GM12878 (cell line): ENCODE measurements at regions not wholly inside any gene's neighbourhood (a gene's known extent, or its start where the extent isn't known, plus 50 kb on each side); places are given as distances from the start of the nearest gene placed in this dataset.

ENCODE experiments used
- ATAC-seq: fragments of 200-7000 bp; cut with Tn5 transposase; 3 replicates; pipeline ENCODE4 v1.9.1; 2020; ENCODE audit warnings: mild to moderate bottlenecking, moderate library complexity
- BruUV-seq: library from RNA; stranded (reverse); fragments of 400-500 nt; replicated peaks from 2 replicates; lab custom pipeline; 2021; lab: Mats Ljungman, UMichigan
- CTCF ChIA-PET: fragments of 300-600 bp; sonication (Branson Sonifier 250); formaldehyde crosslinking; extraction: SDS; loops from one replicate; lab custom pipeline; 2021; ENCODE audit warnings: inconsistent platforms; lab: Yijun Ruan, JAX
- POLR2A ChIA-PET: fragments of 350-600 bp; formaldehyde crosslinking; extraction: SDS; loops from one replicate; lab custom pipeline; 2021; ENCODE audit warnings: inconsistent platforms; lab: Charles Lee
- RAD21 ChIA-PET: fragments of 300-600 bp; sonication (Branson Sonifier 250); formaldehyde crosslinking; loops from one replicate; lab custom pipeline; 2023; ENCODE audit warnings: antibody characterized with exemption; ENCODE audit not compliant: unreplicated experiment; lab: Charles Lee
- SMC1A ChIA-PET: fragments of 300-600 bp; sonication (Branson Sonifier 250); formaldehyde crosslinking; loops from one replicate; lab custom pipeline; 2023; ENCODE audit not compliant: unreplicated experiment, uncharacterized antibody; lab: Charles Lee
- DNase-seq: peaks from one replicate; pipeline ENCODE4 v3.0.0-alpha.2; 2011; ENCODE audit warnings: low read depth, low spot score
- FAIRE-seq: peaks from 3 replicates; lab custom pipeline; 2011; peaks lifted over from hg19 to GRCh38; lab: Jason Lieb, UNC
- H2AFZ ChIP-seq: 2 replicates; pipeline ENCODE4 v1.6.0; 2011; ENCODE audit warnings: low read depth, low read length, control low read depth; ENCODE audit not compliant: control insufficient read depth
- H3K27ac ChIP-seq: 2 replicates; pipeline ENCODE4 v1.5.1; 2011; ENCODE audit warnings: control low read depth; ENCODE audit not compliant: control insufficient read depth, insufficient read depth
- H3K27me3 ChIP-seq, 2 experiments: replicated peaks in 1 of 2; 2 replicates each; pipeline versions ENCODE4 v1.6.0 to v1.6.1; 2011; ENCODE audit warnings: low read length in 1 of 2; ENCODE audit not compliant: control insufficient read depth in 2 of 2, insufficient read depth in 2 of 2
- H3K36me3 ChIP-seq, 2 experiments: 2 replicates each; pipeline ENCODE4 v1.5.1; 2011; ENCODE audit warnings: low read length in 1 of 2; ENCODE audit not compliant: control insufficient read depth in 2 of 2, insufficient read depth in 2 of 2
- H3K4me1 ChIP-seq: 2 replicates; pipeline ENCODE4 v1.6.1; 2011; ENCODE audit warnings: mild to moderate bottlenecking, low read length, moderate library complexity, mixed read lengths; ENCODE audit not compliant: control insufficient read depth, insufficient read depth
- H3K4me2 ChIP-seq: 2 replicates; pipeline ENCODE4 v1.6.0; 2011; ENCODE audit warnings: control low read depth; ENCODE audit not compliant: control insufficient read depth, insufficient read depth
- H3K4me3 ChIP-seq: fragments of 200-600 bp; sonication (generic); 2 replicates; pipeline ENCODE4 v1.5.1; 2016
- H3K79me2 ChIP-seq: 2 replicates; pipeline ENCODE4 v1.6.0; 2011; ENCODE audit warnings: low read length; ENCODE audit not compliant: control insufficient read depth, insufficient read depth
- H3K9ac ChIP-seq: 2 replicates; pipeline ENCODE4 v1.8.0; 2011; ENCODE audit warnings: low read length, control low read depth, mixed read lengths; ENCODE audit not compliant: control insufficient read depth, insufficient read depth
- H3K9me3 ChIP-seq: replicated peaks from 3 replicates; pipeline ENCODE4 v1.5.1; 2011; ENCODE audit warnings: mild to moderate bottlenecking, low read length; ENCODE audit not compliant: control insufficient read depth, insufficient read depth
- H4K20me1 ChIP-seq: 2 replicates; pipeline ENCODE4 v1.6.0; 2011; ENCODE audit not compliant: control insufficient read depth, insufficient read depth
- EED ChIP-seq: sonication (generic); IDR thresholded peaks from 2 replicates; pipeline ENCODE4 v1.6.1; 2016; ENCODE audit warnings: antibody characterized with exemption, low read depth
- EZH2 ChIP-seq: IDR thresholded peaks from 2 replicates; pipeline ENCODE4 v1.6.1; 2012; ENCODE audit warnings: low read depth, mild to moderate bottlenecking, control low read depth, inconsistent platforms, low read length, borderline replicate concordance; ENCODE audit not compliant: control insufficient read depth
- MTA3 ChIP-seq: IDR thresholded peaks from 2 replicates; pipeline ENCODE4 v1.6.1; 2012; ENCODE audit warnings: low read length, inconsistent platforms, borderline replicate concordance
- NFIC ChIP-seq: IDR thresholded peaks from 2 replicates; pipeline ENCODE4 v1.6.1; 2012; ENCODE audit warnings: low read depth, mild to moderate bottlenecking, inconsistent platforms, low read length, moderate library complexity
- PAX5 ChIP-seq: IDR thresholded peaks from 2 replicates; pipeline ENCODE4 v1.6.1; 2011; ENCODE audit warnings: low read depth, low read length, borderline replicate concordance
- RCOR1 ChIP-seq: conservative IDR thresholded peaks from 2 replicates; pipeline ENCODE4 v1.6.1; 2012; ENCODE audit warnings: low read depth, low read length, improper control_type of control experiment
- RFX5 ChIP-seq: IDR thresholded peaks from 2 replicates; pipeline ENCODE4 v1.6.1; 2011; ENCODE audit warnings: low read depth, low read length, improper control_type of control experiment
- SPI1 ChIP-seq: IDR thresholded peaks from 2 replicates; pipeline ENCODE4 v1.6.1; 2011; ENCODE audit warnings: low read depth, mild to moderate bottlenecking, low read length, moderate library complexity, borderline replicate concordance; ENCODE audit not compliant: insufficient read depth
- SREBF1 ChIP-seq: IDR thresholded peaks from 2 replicates; pipeline ENCODE4 v1.6.1; 2012; ENCODE audit warnings: mild to moderate bottlenecking, low read length
- TARDBP ChIP-seq: IDR thresholded peaks from 2 replicates; pipeline ENCODE4 v1.6.1; 2016; ENCODE audit warnings: borderline replicate concordance
- WGBS: methylation state at CpG from one replicate; pipeline ENCODE4 v1.1.6; 2016; ENCODE audit warnings: low lambda C conversion rate; ENCODE audit not compliant: insufficient replicate concordance, insufficient coverage; ENCODE audit errors: missing lambda C conversion rate; 5-methylcytosine and 5-hydroxymethylcytosine counted together
- in situ Hi-C: fragments of 300-500 bp; cut with MboI; formaldehyde crosslinking; loops from 9 replicates; pipeline ENCODE4 v1.14.3; 2018; ENCODE audit warnings: mixed read lengths
- intact Hi-C: fragments of 100-400 bp; cut with micrococcal nuclease; formaldehyde crosslinking; loops from one replicate; pipeline ENCODE4 v1.14.2; 2022; ENCODE audit not compliant: unreplicated experiment
- TF ChIP-seq, protein P1 (sequence below): fragments of 450-650 bp; conservative IDR thresholded peaks from 2 replicates; pipeline ENCODE4 v1.6.1; 2017; ENCODE audit warnings: mild to moderate bottlenecking, moderate library complexity

DNA sequence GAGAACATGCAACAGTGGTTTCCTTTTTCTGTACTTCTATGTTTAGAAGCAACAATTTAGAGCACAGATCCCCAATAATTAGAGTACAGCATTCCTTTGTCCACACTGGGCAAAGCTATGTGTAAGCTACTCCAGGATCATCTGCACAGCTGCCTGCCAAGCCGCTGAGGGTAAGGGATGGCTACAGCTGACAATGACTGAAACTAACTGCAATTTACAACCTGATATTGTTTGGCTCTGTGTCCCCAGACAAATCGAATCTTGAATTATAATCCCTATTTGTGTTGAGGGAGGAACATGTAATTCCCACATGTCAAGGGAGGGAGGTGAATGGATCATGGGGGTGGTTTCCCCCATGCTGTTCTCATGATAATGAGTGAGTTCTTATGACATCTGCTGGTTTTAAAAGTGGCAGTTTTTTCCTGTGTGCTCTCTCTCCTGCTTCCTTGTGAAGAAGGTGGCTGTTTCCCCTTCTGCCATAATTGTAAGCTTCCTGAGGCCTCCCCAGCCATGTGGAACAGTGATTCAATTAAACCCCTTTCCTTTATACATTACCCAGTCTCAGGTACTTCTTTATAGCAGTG, 54.8 kb upstream of the TNFSF10 start:
- H3K4me3 ChIP-seq = no peak overlapping the region
- ATAC-seq = no peak
- intact Hi-C loops = no loop called here
- H2AFZ ChIP-seq = no peak overlapping the region
- no peak overlapping the region for H3K9ac ChIP-seq
- in situ Hi-C loops = no loop called here
- no peaks in the 10 kb centered on the region; the same call in 2 of the 3 replicates for H3K9me3 ChIP-seq
- no peak for DNase-seq
- H3K36me3 ChIP-seq = no peaks in the 10 kb centered on the region
- ChIA-PET RAD21 (interaction anchor here (4.4 kb wide), 1 partner anchor 18 kb away, joined by 29 read pairs; no protein-coding TSS in a partner anchor), POLR2A (no interaction called here), CTCF (interaction anchor here (2.3 kb wide), 1 partner anchor 19 kb away, joined by 13 read pairs; no protein-coding TSS in a partner anchor), SMC1A (interaction anchor here (0.7 to 7.9 kb wide), 3 partner anchors 16 to 88 kb away, joined by 4 to 78 read pairs (median 5); no protein-coding TSS in a partner anchor)
- H3K79me2 ChIP-seq = no peaks in the 10 kb centered on the region
- no TSS peak for BruUV-seq
- H4K20me1 ChIP-seq = no peaks in the 10 kb centered on the region
- 29% methylated on average over 2 of the region's 2 CpGs for WGBS
- H3K27ac ChIP-seq = no peak overlapping the region
- peaks cover 27% of the 10 kb centered on the region for H3K4me1 ChIP-seq
- FAIRE-seq = no peak
- H3K4me2 ChIP-seq = no peak overlapping the region
- no peak for TF ChIP-seq TARDBP
- TF ChIP-seq RFX5 = no peak
- TF ChIP-seq EED = no peak
- no peak for TF ChIP-seq SREBF1
- no peak for TF ChIP-seq MTA3
- TF ChIP-seq NFIC = no peak
- TF ChIP-seq, protein P1, sequence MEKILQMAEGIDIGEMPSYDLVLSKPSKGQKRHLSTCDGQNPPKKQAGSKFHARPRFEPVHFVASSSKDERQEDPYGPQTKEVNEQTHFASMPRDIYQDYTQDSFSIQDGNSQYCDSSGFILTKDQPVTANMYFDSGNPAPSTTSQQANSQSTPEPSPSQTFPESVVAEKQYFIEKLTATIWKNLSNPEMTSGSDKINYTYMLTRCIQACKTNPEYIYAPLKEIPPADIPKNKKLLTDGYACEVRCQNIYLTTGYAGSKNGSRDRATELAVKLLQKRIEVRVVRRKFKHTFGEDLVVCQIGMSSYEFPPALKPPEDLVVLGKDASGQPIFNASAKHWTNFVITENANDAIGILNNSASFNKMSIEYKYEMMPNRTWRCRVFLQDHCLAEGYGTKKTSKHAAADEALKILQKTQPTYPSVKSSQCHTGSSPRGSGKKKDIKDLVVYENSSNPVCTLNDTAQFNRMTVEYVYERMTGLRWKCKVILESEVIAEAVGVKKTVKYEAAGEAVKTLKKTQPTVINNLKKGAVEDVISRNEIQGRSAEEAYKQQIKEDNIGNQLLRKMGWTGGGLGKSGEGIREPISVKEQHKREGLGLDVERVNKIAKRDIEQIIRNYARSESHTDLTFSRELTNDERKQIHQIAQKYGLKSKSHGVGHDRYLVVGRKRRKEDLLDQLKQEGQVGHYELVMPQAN = no peak
- TF ChIP-seq RCOR1 = no peak
- no peak for TF ChIP-seq PAX5
- TF ChIP-seq EZH2 = no peak
- no peak for TF ChIP-seq SPI1
- H3K27me3 ChIP-seq = no peaks in the 10 kb centered on the region
